T-helper 2 cell treated with Interferon-gamma antibody and Interleukin-4, amounts not matched to agents 100 ng/mL and 5 ng/mL, for 36 hours (primary cell): ENCODE measurements at regions not wholly inside any gene's neighbourhood (a gene's known extent, or its start where the extent isn't known, plus 50 kb on each side); places are given as distances from the start of the nearest gene placed in this dataset.
"Not testable (repeated sequence)": the region's sequence is repeated elsewhere in the genome, so short reads cannot be mapped to it uniquely, and the experiment has no call there.

ENCODE experiments used
- intact Hi-C: fragments of 100-400 bp; cut with micrococcal nuclease; formaldehyde crosslinking; loops from one replicate; pipeline ENCODE4 v1.15.1; 2023

- intact Hi-C loops = no loop called here
These were observed 390.1 kb downstream of the ZFHX3 start for GRCh38 chr16:72657791-72658190.

DNA sequence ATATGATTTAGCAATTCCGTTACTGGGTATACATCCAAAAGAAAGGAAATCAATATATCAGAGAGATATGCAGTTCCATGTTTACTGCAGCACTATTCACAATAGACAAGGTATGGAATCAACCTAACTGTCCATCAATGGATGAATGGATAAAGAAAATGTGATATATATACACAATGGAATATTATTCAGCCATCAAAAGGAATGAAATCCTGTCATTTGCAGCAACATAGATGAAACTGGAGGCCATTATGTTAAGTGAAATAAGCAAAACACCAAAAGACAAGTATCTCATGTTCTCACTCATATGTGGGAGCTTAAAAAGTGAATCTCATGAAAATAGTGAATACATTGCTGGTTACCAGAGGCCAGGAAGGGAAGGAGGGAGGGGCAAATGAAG lies 390.8 kb downstream of the ZFHX3 start:
- intact Hi-C loops = no loop called here

- intact Hi-C loops = no loop called here
These were observed 393.4 kb downstream of the ZFHX3 start for GRCh38 chr16:72654535-72654934.

DNA sequence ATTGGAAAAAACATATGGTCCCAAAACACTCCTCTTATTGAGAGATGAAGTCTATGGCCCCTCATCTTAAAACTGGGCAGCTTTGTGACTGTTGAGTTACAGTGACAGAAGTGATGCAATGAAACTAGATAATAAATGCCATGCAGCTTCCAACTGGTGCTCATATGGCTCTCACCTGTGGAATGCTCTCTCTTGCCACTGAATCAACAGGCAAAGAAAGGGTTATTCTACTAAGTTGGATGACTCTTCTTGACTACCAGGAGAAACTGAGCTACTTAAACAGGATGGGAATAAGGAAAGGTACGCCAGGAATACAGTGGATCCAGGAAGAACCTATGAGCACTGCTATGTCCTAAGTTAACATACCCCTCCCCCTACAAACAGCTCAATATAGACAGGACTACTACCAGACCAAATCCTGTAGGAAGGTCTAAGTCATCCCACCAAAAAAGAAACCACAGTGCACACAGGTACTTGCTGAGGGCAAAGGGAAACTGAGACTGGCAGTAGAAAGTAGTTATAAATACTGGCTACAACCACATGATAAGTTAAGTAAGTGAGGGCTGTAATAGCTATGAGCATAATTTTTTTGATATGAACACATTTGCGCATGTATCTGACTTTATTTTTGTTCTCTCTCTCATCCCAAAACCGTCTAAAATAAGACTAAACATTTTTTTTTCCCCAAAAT lies 398.5 kb downstream of the ZFHX3 start:
- intact Hi-C loops = no loop called here

DNA sequence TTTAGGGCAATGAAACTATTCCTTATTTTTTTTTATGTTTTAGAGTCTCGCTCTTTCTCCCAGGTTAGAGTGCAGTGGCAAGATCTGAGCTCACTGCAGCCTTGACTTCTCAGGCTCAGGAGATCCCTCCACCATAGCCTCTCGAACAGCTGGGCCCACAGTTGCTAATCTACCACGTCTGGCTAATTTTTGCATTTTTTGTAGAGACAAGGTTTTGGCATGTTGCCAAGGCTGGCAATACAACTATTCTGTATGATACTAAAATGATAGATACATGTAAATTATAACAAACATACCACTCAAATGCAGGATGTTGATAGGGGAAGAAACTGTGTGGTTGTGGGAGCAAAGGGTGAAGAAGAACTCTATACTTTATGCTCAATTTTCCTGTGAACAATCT lies 401.3 kb downstream of the ZFHX3 start:
- intact Hi-C loops = no loop called here

DNA sequence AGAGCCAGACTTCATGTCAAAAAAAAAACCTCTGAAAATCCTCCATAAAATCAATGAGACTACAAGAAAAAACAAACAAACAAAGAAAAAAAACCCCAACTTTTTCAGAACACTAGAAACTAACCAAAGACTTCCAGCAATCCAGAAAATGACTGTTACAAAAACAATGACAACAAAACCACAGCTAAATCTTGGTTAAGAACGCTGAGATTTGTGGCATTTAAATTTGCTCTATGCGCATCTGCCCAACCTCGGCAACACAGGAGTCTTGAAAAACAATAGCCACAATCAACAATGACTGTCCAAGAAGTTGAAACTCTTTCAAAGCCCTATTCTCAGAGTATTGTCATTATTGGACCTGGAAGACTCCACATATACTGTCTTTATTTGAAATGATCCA lies 402.4 kb downstream of the ZFHX3 start:
- intact Hi-C loops = no loop called here

DNA sequence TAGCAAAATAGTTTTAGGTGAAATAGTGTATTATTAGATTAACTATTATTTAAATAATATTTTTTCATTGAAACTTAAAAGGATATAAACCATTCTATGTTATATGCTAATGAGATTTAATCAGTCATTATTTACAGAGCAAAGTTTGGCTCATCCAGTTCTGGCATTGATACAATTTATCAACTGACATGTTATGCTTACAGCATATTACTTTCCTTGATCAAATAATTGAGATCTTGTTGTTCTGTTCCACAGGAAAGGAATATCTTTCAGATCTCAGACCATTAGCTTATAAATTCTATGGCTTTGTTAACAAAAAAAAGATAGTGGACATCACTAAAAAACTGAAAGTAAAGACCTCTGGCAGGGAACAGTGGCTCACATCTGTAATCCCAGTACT lies 403.0 kb downstream of the ZFHX3 start:
- intact Hi-C loops = no loop called here

- intact Hi-C loops = no loop called here
These were observed 408.4 kb downstream of the ZFHX3 start for GRCh38 chr16:72639494-72639893.

- intact Hi-C loops = no loop called here
These were observed 410.6 kb downstream of the ZFHX3 start for GRCh38 chr16:72637306-72637705.

GRCh38 chr16:72635694-72636093 lies 412.2 kb downstream of the ZFHX3 start:
- intact Hi-C loops = no loop called here

DNA sequence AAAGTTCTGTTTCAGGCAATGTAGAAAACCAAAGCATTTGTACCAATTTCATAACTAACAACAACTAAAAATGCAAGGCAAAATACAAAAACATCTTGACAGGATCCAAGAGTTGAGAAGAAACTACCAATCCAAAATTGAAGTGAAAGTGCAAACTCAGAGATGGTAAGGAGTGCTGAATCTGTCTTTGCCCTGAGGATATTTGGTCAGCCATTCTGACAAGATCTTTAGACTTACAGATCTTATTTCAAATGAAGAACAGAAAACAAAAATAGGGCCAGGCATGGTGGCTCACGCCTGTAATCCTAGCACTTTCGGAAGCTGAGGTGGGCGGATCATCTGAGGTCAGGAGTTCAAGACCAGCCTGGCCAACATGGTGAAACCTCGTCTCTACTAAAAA lies 412.8 kb downstream of the ZFHX3 start:
- intact Hi-C loops = no loop called here

GRCh38 chr16:72627182-72627896 lies 420.6 kb downstream of the ZFHX3 start:
- intact Hi-C loops = not testable (repeated sequence)

- intact Hi-C loops = no loop called here
These were observed 421.3 kb downstream of the ZFHX3 start for GRCh38 chr16:72626623-72627022.

DNA sequence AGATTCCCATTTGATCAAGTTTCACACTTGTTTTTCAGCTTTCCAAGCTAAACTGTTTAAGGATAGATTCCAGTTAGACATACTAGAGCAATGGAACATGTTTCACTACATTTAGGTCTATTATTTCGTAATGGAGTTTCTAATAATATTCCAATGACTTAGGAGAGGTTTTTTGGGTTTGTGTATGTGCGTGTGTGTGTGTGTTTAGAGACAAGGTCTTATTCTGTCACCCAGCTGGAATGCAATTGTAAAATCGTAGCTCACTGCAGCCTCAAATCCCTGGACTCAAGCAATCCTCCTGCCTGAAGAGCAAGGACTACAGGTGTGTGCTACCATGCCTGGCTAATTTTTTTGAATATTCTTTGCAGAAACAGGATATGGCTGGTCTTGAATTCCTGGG lies 426.3 kb downstream of the ZFHX3 start:
- intact Hi-C loops = no loop called here

GRCh38 chr16:72620853-72621252 lies 427.1 kb downstream of the ZFHX3 start:
- intact Hi-C loops = no loop called here

GRCh38 chr16:72620348-72620747 lies 427.6 kb downstream of the ZFHX3 start:
- intact Hi-C loops = no loop called here

- intact Hi-C loops = no loop called here
These were observed 432.1 kb downstream of the ZFHX3 start for GRCh38 chr16:72615856-72616255.

- intact Hi-C loops = no loop called here
These were observed 435.2 kb downstream of the ZFHX3 start for GRCh38 chr16:72612718-72613117.

DNA sequence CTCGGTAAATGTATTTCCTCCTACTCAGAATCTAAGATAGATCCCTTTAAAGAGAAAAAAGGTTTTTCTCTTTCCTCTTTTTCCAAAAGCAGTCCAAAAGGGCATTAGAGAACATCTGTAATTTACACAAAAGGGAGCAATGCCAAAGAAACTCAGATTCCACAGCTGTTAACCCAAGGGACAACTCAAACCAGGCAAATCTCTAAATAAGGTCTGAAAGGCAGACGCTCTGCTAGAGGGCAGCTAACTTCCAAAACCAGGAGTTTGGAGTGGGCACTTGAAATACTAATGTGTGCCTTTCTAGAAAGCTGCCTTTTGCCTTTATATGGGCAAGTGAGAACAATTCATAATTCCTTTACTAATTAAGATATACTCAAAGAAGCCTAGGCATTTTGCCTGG lies 435.7 kb downstream of the ZFHX3 start:
- intact Hi-C loops = no loop called here

DNA sequence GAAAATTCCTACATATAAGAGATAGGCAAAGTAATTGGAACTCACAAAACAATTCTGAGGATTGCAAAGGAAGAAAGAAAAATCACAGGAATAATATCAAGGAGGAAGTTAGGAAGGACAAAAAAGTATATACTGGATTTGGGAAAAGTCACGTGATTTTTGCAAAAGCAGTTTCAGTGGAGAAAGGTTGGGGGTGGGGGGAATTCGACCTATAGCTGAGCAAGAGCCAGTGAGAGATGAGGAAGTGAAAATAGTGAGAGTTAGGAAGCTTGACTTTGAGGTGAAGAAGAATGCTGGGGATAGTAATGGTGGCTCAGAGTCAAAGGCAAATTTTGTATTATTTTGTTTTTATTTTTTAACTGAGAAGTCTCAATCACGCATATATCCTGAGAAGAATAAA lies 438.0 kb upstream of the PMFBP1 start:
- intact Hi-C loops = no loop called here

GRCh38 chr16:72609066-72609465 lies 437.1 kb upstream of the PMFBP1 start:
- intact Hi-C loops = no loop called here

- intact Hi-C loops = no loop called here
These were observed 432.4 kb upstream of the PMFBP1 start for GRCh38 chr16:72604375-72604774.

GRCh38 chr16:72602499-72602898 lies 430.5 kb upstream of the PMFBP1 start:
- intact Hi-C loops = no loop called here
